ENCODE measurements at regions not wholly inside any gene's neighbourhood (a gene's known extent, or its start where the extent isn't known, plus 50 kb on each side); places are given as distances from the start of the nearest gene placed in this dataset.

DNA sequence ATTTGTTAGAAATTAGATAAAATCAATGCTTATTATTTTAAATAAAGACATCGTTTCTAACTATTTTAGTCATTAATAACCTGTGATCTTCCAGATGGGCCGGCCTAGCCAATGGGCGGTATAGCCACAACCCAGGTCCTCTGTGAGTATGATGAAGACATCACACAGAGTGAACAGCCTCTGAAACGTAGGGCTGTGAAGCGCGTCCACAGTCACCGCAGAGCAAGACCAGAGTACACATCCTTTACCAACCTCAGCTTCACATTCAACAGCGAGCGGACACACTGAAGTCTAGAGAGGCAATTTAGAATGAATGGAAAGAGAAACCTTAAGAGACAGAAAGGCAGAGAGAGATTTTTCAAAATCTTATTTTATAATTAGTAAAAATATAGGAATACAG lies 125.0 kb upstream of the RPS6KA2 start:
- no peak overlapping the region for H3K4me3 ChIP-seq (ENCODE audit: low read depth, low read length)
- TF ChIP-seq HOXD13 (CRISPR knock-in tag; IDR thresholded peaks at IDR 0.05; ENCODE audit: borderline replicate concordance) (no peak), ZNF23 (tag by site-specific recombination; IDR thresholded peaks at IDR 0.05; ENCODE audit: borderline replicate concordance) (no peak), ZNF639 (tag by site-specific recombination; IDR thresholded peaks at IDR 0.05) (no peak), ZNF473 (tag by site-specific recombination; IDR thresholded peaks at IDR 0.05) (no peak), BCL11A (tag by site-specific recombination; IDR thresholded peaks at IDR 0.05; ENCODE audit: low read depth) (no peak), ZNF501 (tag by site-specific recombination; IDR thresholded peaks at IDR 0.05) (no peak), RBAK (tag by site-specific recombination; IDR thresholded peaks at IDR 0.05) (no peak), ZXDB (tag by site-specific recombination; IDR thresholded peaks at IDR 0.05) (no peak), ZBTB11 (tag by site-specific recombination; conservative IDR thresholded peaks at IDR 0.05; ENCODE audit: low read depth) (no peak), ZNF311 (tag by site-specific recombination; IDR thresholded peaks at IDR 0.05; ENCODE audit: borderline replicate concordance) (no peak), ZNF157 (tag by site-specific recombination; IDR thresholded peaks at IDR 0.05) (no peak)
- TF ChIP-seq, protein P1, sequence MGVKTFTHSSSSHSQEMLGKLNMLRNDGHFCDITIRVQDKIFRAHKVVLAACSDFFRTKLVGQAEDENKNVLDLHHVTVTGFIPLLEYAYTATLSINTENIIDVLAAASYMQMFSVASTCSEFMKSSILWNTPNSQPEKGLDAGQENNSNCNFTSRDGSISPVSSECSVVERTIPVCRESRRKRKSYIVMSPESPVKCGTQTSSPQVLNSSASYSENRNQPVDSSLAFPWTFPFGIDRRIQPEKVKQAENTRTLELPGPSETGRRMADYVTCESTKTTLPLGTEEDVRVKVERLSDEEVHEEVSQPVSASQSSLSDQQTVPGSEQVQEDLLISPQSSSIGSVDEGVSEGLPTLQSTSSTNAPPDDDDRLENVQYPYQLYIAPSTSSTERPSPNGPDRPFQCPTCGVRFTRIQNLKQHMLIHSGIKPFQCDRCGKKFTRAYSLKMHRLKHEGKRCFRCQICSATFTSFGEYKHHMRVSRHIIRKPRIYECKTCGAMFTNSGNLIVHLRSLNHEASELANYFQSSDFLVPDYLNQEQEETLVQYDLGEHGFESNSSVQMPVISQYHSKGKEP (tag by site-specific recombination; IDR thresholded peaks at IDR 0.05): no peak
- TF ChIP-seq, protein P2, sequence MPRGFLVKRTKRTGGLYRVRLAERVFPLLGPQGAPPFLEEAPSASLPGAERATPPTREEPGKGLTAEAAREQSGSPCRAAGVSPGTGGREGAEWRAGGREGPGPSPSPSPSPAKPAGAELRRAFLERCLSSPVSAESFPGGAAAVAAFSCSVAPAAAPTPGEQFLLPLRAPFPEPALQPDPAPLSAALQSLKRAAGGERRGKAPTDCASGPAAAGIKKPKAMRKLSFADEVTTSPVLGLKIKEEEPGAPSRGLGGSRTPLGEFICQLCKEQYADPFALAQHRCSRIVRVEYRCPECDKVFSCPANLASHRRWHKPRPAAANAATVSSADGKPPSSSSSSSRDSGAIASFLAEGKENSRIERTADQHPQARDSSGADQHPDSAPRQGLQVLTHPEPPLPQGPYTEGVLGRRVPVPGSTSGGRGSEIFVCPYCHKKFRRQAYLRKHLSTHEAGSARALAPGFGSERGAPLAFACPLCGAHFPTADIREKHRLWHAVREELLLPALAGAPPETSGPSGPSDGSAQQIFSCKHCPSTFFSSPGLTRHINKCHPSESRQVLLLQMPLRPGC (tag by site-specific recombination; IDR thresholded peaks at IDR 0.05): no peak
- CTCF ChIA-PET: interaction anchor here (1.3 kb wide), 1 partner anchor 20 kb away, joined by 3 read pairs; no protein-coding TSS in a partner anchor
- H3K27ac ChIP-seq (ENCODE audit: extremely low read depth, low read depth, low read length): no peak overlapping the region
- no peaks in the 10 kb centered on the region for H3K9me3 ChIP-seq (ENCODE audit: control insufficient read depth, insufficient read depth, low read depth, low read length)
- no peaks in the 10 kb centered on the region for H3K36me3 ChIP-seq (ENCODE audit: control insufficient read depth in 2 of 2, insufficient read depth in 1 of 2, low read length in 2 of 2)
- H3K4me1 ChIP-seq (ENCODE audit: control insufficient read depth, insufficient read depth, low read length): no peaks in the 10 kb centered on the region
- POLR2A ChIA-PET: no interaction called here

DNA sequence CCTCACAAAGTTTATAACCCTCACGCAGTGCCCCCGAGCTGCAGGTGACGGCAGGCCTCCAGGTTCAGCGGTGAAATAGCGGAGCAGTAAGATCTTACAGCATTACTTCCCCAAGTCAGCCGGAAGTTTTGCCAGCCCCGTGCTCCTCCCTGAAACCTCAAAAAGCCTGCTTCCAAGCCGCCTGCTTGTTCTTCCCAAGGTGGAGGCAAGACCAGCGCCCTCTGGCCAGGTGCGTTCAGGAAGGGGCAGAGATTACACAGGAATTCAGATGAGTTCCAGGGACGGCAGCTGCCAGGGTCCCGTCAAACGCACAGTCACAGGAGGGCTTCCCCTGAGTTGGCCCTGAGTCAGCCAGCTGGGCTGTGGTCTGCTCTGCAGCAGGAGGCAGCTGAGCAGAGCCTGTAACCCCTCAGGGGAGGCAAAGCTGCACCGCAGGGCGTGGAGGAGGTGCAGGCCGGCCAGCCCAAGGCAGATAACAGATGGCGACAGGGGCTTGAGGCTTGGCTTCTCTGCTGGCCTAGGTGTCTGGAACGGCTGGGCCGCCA lies 124.1 kb upstream of the RPS6KA2 start:
- no peaks in the 10 kb centered on the region for H3K4me1 ChIP-seq (ENCODE audit: control insufficient read depth, insufficient read depth, low read length)
- CTCF ChIA-PET: interaction anchor here (0.5 to 1.3 kb wide), 3 partner anchors 21 to 226 kb away, joined by 3 to 4 read pairs (median 3); no protein-coding TSS in a partner anchor

More for the DNA sequence above, 124.1 kb upstream of the RPS6KA2 start:
- POLR2A ChIA-PET: no interaction called here
- Histone ChIP-seq H3K4me3 (ENCODE audit: low read depth, low read length) (no peak overlapping the region), H3K9me3 (ENCODE audit: control insufficient read depth, insufficient read depth, low read depth, low read length) (no peaks in the 10 kb centered on the region), H3K36me3 (ENCODE audit: control insufficient read depth in 2 of 2, insufficient read depth in 1 of 2, low read length in 2 of 2) (no peaks in the 10 kb centered on the region), H3K27ac (ENCODE audit: extremely low read depth, low read depth, low read length) (no peak overlapping the region)
- TF ChIP-seq ZNF670 (tag by site-specific recombination; IDR thresholded peaks at IDR 0.05; ENCODE audit: low read depth): no peak
- TF ChIP-seq ZNF341 (tag by site-specific recombination; IDR thresholded peaks at IDR 0.05; ENCODE audit: low read depth): no peak
- peak; percentile 97 for TF ChIP-seq ZIC2 (tag by site-specific recombination; IDR thresholded peaks at IDR 0.05)
- TF ChIP-seq ZNF121 (tag by site-specific recombination; IDR thresholded peaks at IDR 0.05): no peak
- no peak for TF ChIP-seq GLIS1 (tag by site-specific recombination; IDR thresholded peaks at IDR 0.05)
- no peak for TF ChIP-seq PRDM1 (tag by site-specific recombination; IDR thresholded peaks at IDR 0.05)
- no peak for TF ChIP-seq ZNF302 (tag by site-specific recombination; IDR thresholded peaks at IDR 0.05; ENCODE audit: low read depth)
- no peak for TF ChIP-seq ZNF518A (tag by site-specific recombination; conservative IDR thresholded peaks at IDR 0.05; ENCODE audit: low read depth)

All from HEK293 (cell line).